Endothelial cell (in vitro differentiated cells): ENCODE measurements at regions not wholly inside any gene's neighbourhood (a gene's known extent, or its start where the extent isn't known, plus 50 kb on each side); places are given as distances from the start of the nearest gene placed in this dataset.
"Not testable (repeated sequence)": the region's sequence is repeated elsewhere in the genome, so short reads cannot be mapped to it uniquely, and the experiment has no call there.

Experiments used
- DNase-seq: peaks from one replicate; pipeline ENCODE4 v3.0.0; 2021; ENCODE audit warnings: low spot score
- H3K27ac Mint-ChIP-seq: one replicate; pipeline ENCODE4 v1.8.0; 2021; ENCODE audit warnings: mixed read lengths, inconsistent platforms; ENCODE audit not compliant: unreplicated experiment
- H3K27me3 Mint-ChIP-seq: one replicate; pipeline ENCODE4 v1.8.0; 2021; ENCODE audit warnings: mild to moderate bottlenecking, moderate library complexity, mixed read lengths, inconsistent platforms; ENCODE audit not compliant: unreplicated experiment
- H3K36me3 Mint-ChIP-seq: one replicate; pipeline ENCODE4 v1.8.0; 2021; ENCODE audit warnings: mild to moderate bottlenecking, low read depth, mixed read lengths, inconsistent platforms; ENCODE audit not compliant: unreplicated experiment
- H3K4me1 Mint-ChIP-seq: one replicate; pipeline ENCODE4 v1.8.0; 2021; ENCODE audit warnings: mild to moderate bottlenecking, mixed read lengths, inconsistent platforms; ENCODE audit not compliant: unreplicated experiment
- H3K4me3 Mint-ChIP-seq: one replicate; pipeline ENCODE4 v1.8.0; 2021; ENCODE audit warnings: mild to moderate bottlenecking, mixed read lengths, inconsistent platforms; ENCODE audit not compliant: unreplicated experiment
- H3K9me3 Mint-ChIP-seq: one replicate; pipeline ENCODE4 v1.8.0; 2021; ENCODE audit warnings: mixed read lengths, inconsistent platforms; ENCODE audit not compliant: unreplicated experiment
- TF ChIP-seq, protein P1 (sequence below): fragments of 200-600 bp; sonication (generic); IDR thresholded peaks from one replicate; pipeline ENCODE4 v1.5.0; 2021; ENCODE audit warnings: antibody characterized with exemption; ENCODE audit not compliant: unreplicated experiment

DNA sequence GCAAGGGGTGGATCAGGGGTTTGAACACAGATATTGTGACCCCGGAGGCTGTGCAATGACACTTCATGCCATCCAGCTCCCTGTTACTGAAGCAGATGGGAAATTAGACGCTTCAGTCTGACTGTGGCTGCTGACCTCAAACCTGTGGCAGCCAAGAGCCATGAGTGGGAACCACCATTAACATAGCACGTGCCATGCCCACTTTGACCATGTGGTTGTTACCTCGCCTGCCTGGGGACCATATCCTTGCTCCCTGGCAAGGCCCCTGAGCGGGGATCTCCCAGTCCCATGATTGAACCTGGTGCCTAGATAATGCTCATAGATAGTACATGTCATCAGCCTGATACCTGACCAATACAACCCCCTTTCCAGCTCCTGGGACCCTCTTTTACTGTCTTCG lies 68.9 kb downstream of the CYP26B1 start:
- Mint-ChIP-seq H3K9me3 (no peaks in the 10 kb centered on the region), H3K36me3 (no peaks in the 10 kb centered on the region), H3K4me3 (no peak overlapping the region), H3K27ac (no peak overlapping the region), H3K4me1 (no peaks in the 10 kb centered on the region), H3K27me3 (peaks cover 2% of the 10 kb centered on the region)
- TF ChIP-seq, protein P1, sequence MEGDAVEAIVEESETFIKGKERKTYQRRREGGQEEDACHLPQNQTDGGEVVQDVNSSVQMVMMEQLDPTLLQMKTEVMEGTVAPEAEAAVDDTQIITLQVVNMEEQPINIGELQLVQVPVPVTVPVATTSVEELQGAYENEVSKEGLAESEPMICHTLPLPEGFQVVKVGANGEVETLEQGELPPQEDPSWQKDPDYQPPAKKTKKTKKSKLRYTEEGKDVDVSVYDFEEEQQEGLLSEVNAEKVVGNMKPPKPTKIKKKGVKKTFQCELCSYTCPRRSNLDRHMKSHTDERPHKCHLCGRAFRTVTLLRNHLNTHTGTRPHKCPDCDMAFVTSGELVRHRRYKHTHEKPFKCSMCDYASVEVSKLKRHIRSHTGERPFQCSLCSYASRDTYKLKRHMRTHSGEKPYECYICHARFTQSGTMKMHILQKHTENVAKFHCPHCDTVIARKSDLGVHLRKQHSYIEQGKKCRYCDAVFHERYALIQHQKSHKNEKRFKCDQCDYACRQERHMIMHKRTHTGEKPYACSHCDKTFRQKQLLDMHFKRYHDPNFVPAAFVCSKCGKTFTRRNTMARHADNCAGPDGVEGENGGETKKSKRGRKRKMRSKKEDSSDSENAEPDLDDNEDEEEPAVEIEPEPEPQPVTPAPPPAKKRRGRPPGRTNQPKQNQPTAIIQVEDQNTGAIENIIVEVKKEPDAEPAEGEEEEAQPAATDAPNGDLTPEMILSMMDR: no peak
- DNase-seq: no peak

DNA sequence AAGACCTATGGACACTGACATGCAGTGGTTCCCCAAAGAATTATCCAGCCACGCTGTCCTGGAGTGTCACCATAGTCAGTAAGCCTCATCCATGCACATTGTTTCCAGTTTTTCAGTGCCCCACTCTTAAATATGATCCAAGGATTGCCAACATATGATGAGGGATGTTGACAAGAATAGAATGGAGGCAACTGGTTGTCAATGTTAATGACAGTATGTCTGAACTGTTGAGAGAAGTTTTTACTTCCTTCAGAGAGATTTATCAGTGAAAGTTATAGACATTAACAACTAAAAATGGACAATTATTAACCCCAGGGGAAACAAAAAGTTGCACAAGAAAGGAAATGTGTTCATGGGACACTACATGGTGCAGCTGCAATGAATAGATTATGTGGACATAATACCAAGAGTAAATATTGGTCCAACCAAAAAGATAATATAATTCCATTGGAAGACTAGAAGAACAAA lies 69.9 kb downstream of the CYP26B1 start:
- Mint-ChIP-seq H3K27ac (no peak overlapping the region), H3K36me3 (no peaks in the 10 kb centered on the region), H3K4me3 (no peak overlapping the region), H3K27me3 (no peaks in the 10 kb centered on the region), H3K9me3 (no peaks in the 10 kb centered on the region), H3K4me1 (no peaks in the 10 kb centered on the region)
- DNase-seq: no peak
- TF ChIP-seq, protein P1: no peak

DNA sequence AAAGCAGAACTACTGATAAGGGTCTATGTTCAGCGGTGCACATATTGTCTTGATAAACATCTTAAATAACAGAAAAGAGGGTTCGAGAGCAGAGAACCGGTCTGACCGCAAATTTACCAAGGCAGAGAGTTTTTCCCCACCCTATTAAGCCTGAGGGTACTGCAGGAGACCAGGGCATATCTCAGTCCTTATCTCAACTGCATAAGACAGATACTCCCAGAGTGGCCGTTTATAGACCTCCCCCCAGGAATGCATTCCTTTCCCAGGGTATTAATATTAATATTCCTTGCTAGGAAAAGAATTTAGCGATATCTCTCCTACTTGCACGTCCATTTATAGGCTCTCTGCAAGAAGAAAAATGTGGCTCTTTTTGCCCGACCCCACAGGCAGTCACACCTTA lies 74.3 kb downstream of the CYP26B1 start:
- not testable (repeated sequence) for H3K27ac Mint-ChIP-seq, H3K4me1 Mint-ChIP-seq, DNase-seq, H3K27me3 Mint-ChIP-seq, H3K9me3 Mint-ChIP-seq, H3K36me3 Mint-ChIP-seq, H3K4me3 Mint-ChIP-seq

DNA sequence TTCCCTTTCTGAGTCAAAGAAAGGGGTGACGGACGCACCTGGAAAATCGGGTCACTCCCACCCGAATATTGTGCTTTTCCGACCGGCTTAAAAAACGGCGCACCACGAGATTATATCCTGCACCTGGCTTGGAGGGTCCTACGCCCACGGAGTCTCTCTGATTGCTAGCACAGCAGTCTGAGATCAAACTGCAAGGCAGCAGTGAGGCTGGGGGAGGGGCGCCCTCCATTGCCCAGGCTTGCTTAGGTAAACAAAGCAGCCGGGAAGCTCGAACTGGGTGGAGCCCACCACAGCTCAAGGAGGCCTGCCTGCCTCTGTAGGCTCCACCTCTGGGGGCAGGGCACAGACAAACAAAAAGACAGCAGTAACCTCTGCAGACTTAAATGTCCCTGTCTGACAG lies 83.5 kb downstream of the CYP26B1 start:
- not testable (repeated sequence) for H3K4me1 Mint-ChIP-seq, H3K27me3 Mint-ChIP-seq, H3K4me3 Mint-ChIP-seq, H3K36me3 Mint-ChIP-seq, H3K27ac Mint-ChIP-seq, H3K9me3 Mint-ChIP-seq, DNase-seq

DNA sequence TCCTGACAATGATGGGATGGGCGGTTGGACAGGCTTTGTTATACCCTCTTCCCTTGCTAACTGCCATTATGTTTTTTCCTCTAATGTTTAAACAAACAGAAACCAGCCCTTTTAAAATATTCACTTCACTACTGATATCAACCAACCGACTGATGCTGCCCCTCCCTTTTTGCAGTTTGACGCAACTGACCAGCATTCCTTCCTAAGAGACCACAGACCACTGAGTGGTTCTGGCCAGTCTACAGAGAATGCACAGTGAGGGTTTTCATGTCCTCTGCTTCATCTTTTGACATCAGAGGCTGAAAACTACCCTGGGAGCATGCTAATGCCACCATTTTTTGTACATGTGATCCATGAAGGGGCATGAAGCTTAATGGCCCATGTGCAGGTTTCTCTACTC lies 85.3 kb downstream of the CYP26B1 start:
- no peak overlapping the region for H3K4me3 Mint-ChIP-seq
- no peaks in the 10 kb centered on the region for H3K9me3 Mint-ChIP-seq
- no peaks in the 10 kb centered on the region for H3K4me1 Mint-ChIP-seq
- peaks cover 1% of the 10 kb centered on the region for H3K27me3 Mint-ChIP-seq
- H3K27ac Mint-ChIP-seq: no peak overlapping the region
- TF ChIP-seq, protein P1: no peak
- no peak for DNase-seq
- H3K36me3 Mint-ChIP-seq: no peaks in the 10 kb centered on the region

DNA sequence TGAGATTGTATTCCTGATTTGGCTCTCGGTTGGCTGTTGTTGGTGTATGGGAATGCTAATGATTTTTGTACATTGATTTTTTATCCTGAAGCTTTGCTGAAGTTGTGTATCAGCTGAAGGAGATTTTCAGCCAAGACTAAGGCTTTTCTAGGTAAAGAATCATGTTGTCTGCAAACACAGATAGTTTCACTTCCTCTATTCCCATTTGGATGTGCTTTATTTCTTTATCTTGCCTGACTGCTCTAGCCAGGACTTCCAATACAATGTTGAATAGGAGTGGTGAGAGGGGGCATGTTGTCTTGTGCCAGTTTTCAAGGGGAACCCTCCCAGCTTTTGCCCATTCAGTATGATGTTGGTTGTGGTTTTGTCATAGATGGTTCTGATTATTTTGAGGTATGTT lies 90.4 kb downstream of the CYP26B1 start:
- DNase-seq: no peak
- Mint-ChIP-seq H3K9me3 (no peaks in the 10 kb centered on the region), H3K27ac (no peak overlapping the region), H3K27me3 (no peaks in the 10 kb centered on the region), H3K4me1 (no peaks in the 10 kb centered on the region), H3K4me3 (no peak overlapping the region), H3K36me3 (no peaks in the 10 kb centered on the region)
- TF ChIP-seq, protein P1: no peak
